ENCODE measurements at regions not wholly inside any gene's neighbourhood (a gene's known extent, or its start where the extent isn't known, plus 50 kb on each side); places are given as distances from the start of the nearest gene placed in this dataset.

DNA sequence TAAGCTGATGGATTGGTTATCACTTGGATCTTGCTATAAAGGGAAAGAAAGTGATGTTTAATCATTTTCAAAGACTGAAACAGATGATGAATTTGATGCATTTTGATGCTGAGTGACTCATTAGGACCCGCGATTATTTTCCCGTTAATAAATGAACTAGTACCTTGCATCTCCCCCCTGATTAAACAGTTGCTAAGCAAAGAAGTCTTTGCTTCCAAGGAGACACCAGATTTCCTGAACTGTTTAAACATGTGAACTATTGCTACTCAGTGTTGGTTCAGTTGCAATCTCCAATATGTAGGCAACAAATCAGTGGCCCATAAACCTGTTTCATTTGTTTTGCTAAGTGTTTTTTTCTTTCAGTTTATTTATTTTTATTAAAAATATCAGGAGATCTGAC lies 375.2 kb downstream of the AACS start:
- no peaks in the 10 kb centered on the region for H3K4me1 ChIP-seq (ENCODE audit: insufficient read depth, low read length, severe bottlenecking)
- H3K4me2 ChIP-seq (ENCODE audit: low read length): no peak overlapping the region
- H3K4me3 ChIP-seq (ENCODE audit: low read depth, low read length, poor library complexity, severe bottlenecking): no peak overlapping the region
- H3K27ac ChIP-seq (ENCODE audit: low read depth, low read length, poor library complexity, severe bottlenecking): no peak overlapping the region
- no peak overlapping the region for H3K9ac ChIP-seq (ENCODE audit: low read length)
- no peaks in the 10 kb centered on the region for H3K27me3 ChIP-seq (ENCODE audit: insufficient read depth, low read length)
- no peaks in the 10 kb centered on the region for H3K9me3 ChIP-seq (ENCODE audit: low read length)
- TF ChIP-seq EZH2 (IDR thresholded peaks at IDR 0.05; ENCODE audit: borderline replicate concordance, low read length): no peak
- TF ChIP-seq CTCF (IDR thresholded peaks at IDR 0.05; ENCODE audit: low read length): no peak
- no peaks in the 10 kb centered on the region for H3F3A ChIP-seq (ENCODE audit: insufficient read depth, low read length)
- H3K79me2 ChIP-seq (ENCODE audit: insufficient read depth, low read length): no peaks in the 10 kb centered on the region
- H4K20me1 ChIP-seq (ENCODE audit: insufficient read depth, low read length): no peaks in the 10 kb centered on the region
- no peak overlapping the region for H2AFZ ChIP-seq (ENCODE audit: low read length)
- no peaks in the 10 kb centered on the region for H3K36me3 ChIP-seq (ENCODE audit: insufficient read depth, low read length)
- no peaks in the 10 kb centered on the region for H3K9me2 ChIP-seq (ENCODE audit: low read depth, low read length)

DNA sequence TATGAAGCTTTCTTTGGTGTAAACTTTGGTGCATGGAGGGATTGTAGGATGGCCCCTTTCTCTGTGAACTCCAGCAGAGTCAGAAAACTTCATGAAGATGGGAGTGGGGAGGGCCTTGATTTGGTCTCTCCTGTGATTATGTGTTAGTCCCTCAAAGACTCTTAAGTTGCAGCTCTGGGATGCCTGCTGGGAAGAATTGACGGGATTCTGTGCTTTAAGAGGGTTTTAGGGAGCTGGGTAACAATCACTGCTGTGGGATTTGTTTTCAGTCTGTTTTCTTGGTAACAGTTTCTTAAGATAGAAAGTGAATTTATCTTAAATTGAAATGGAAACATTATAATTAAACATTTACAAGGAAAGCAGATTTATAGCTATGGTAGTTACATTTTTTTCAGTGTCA lies 378.1 kb downstream of the AACS start:
- Histone ChIP-seq H3K27ac (ENCODE audit: low read depth, low read length, poor library complexity, severe bottlenecking) (no peak overlapping the region), H3K79me2 (ENCODE audit: insufficient read depth, low read length) (no peaks in the 10 kb centered on the region), H4K20me1 (ENCODE audit: insufficient read depth, low read length) (no peaks in the 10 kb centered on the region), H3K36me3 (ENCODE audit: insufficient read depth, low read length) (no peaks in the 10 kb centered on the region), H3K9me3 (ENCODE audit: low read length) (no peaks in the 10 kb centered on the region), H3F3A (ENCODE audit: insufficient read depth, low read length) (no peaks in the 10 kb centered on the region), H3K9me2 (ENCODE audit: low read depth, low read length) (no peaks in the 10 kb centered on the region), H3K27me3 (ENCODE audit: insufficient read depth, low read length) (no peaks in the 10 kb centered on the region), H2AFZ (ENCODE audit: low read length) (no peak overlapping the region), H3K9ac (ENCODE audit: low read length) (no peak overlapping the region), H3K4me2 (ENCODE audit: low read length) (no peak overlapping the region), H3K4me1 (ENCODE audit: insufficient read depth, low read length, severe bottlenecking) (no peaks in the 10 kb centered on the region), H3K4me3 (ENCODE audit: low read depth, low read length, poor library complexity, severe bottlenecking) (no peak overlapping the region)
- TF ChIP-seq EZH2 (IDR thresholded peaks at IDR 0.05; ENCODE audit: borderline replicate concordance, low read length) (no peak), CTCF (IDR thresholded peaks at IDR 0.05; ENCODE audit: low read length) (no peak)

DNA sequence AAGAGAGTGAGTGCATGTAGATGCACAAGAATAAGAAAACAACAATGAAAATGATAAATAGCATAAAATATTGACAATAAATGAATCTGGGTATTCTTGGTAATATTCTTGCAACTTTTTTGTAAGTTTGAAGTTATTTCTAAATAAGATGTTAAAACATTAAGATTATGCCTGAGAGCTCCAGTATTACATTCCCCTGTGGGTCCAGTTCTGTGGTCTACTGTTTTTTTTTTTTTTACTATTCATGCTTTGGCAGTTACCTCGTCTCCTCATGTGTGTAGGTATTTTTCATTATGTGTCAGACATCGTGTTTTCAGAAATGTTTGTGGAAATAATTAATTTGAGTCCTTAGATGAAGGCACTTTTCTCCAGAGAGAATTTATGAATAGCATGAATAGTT lies 386.2 kb downstream of the AACS start:
- H3K9me3 ChIP-seq (ENCODE audit: low read length): 0 out of 2 replicates have a peak, but pooled peaks cover 5% of the 10 kb centered on the region
- no peaks in the 10 kb centered on the region for H3K27me3 ChIP-seq (ENCODE audit: insufficient read depth, low read length)
- no peaks in the 10 kb centered on the region for H3K9me2 ChIP-seq (ENCODE audit: low read depth, low read length)
- no peak overlapping the region for H3K4me2 ChIP-seq (ENCODE audit: low read length)
- no peak overlapping the region for H3K9ac ChIP-seq (ENCODE audit: low read length)
- H3K4me1 ChIP-seq (ENCODE audit: insufficient read depth, low read length, severe bottlenecking): no peaks in the 10 kb centered on the region
- no peak overlapping the region for H3K4me3 ChIP-seq (ENCODE audit: low read depth, low read length, poor library complexity, severe bottlenecking)
- no peak overlapping the region for H3K27ac ChIP-seq (ENCODE audit: low read depth, low read length, poor library complexity, severe bottlenecking)
- H3F3A ChIP-seq (ENCODE audit: insufficient read depth, low read length): no peaks in the 10 kb centered on the region
- no peaks in the 10 kb centered on the region for H3K79me2 ChIP-seq (ENCODE audit: insufficient read depth, low read length)
- TF ChIP-seq CTCF (IDR thresholded peaks at IDR 0.05; ENCODE audit: low read length) (no peak), EZH2 (IDR thresholded peaks at IDR 0.05; ENCODE audit: borderline replicate concordance, low read length) (no peak)
- no peaks in the 10 kb centered on the region for H4K20me1 ChIP-seq (ENCODE audit: insufficient read depth, low read length)
- no peaks in the 10 kb centered on the region for H3K36me3 ChIP-seq (ENCODE audit: insufficient read depth, low read length)
- no peak overlapping the region for H2AFZ ChIP-seq (ENCODE audit: low read length)
